GM23338 (cell line): ENCODE measurements at regions not wholly inside any gene's neighbourhood (a gene's known extent, or its start where the extent isn't known, plus 50 kb on each side); places are given as distances from the start of the nearest gene placed in this dataset.

Experiments used
- ATAC-seq: fragments of 200-7000 bp; cut with Tn5 transposase; 3 replicates; pipeline ENCODE4 v1.9.1; 2020
- DNase-seq: peaks from one replicate; pipeline ENCODE4 v3.0.0-alpha.2; 2015; ENCODE audit warnings: low spot score
- H2AFZ ChIP-seq: fragments of 200-600 bp; sonication (generic); 2 replicates; pipeline ENCODE4 v1.8.0; 2016; ENCODE audit warnings: antibody characterized with exemption, mild to moderate bottlenecking, moderate library complexity
- H3F3A ChIP-seq: fragments of 200-600 bp; sonication (generic); replicated peaks from 2 replicates; pipeline ENCODE4 v1.8.0; 2017; ENCODE audit warnings: antibody characterized with exemption, mixed run types, low read depth
- H3K27ac ChIP-seq: fragments of 200-600 bp; sonication (generic); 2 replicates; pipeline ENCODE4 v1.6.1; 2016; ENCODE audit warnings: low read depth
- H3K27me3 ChIP-seq: fragments of 200-600 bp; sonication (generic); 2 replicates; pipeline ENCODE4 v1.8.0; 2016; ENCODE audit warnings: mild to moderate bottlenecking, mixed run types, moderate library complexity; ENCODE audit not compliant: insufficient read depth
- H3K36me3 ChIP-seq: fragments of 200-600 bp; sonication (generic); 2 replicates; pipeline ENCODE4 v1.8.0; 2016; ENCODE audit warnings: mild to moderate bottlenecking; ENCODE audit not compliant: insufficient read depth
- H3K4me1 ChIP-seq: fragments of 200-600 bp; sonication (generic); 2 replicates; pipeline ENCODE4 v1.8.0; 2016; ENCODE audit warnings: mild to moderate bottlenecking, moderate library complexity; ENCODE audit not compliant: insufficient read depth
- H3K4me2 ChIP-seq: fragments of 200-600 bp; sonication (generic); 2 replicates; pipeline ENCODE4 v1.7.1; 2017; ENCODE audit warnings: mixed run types
- H3K4me3 ChIP-seq: fragments of 200-600 bp; sonication (generic); 2 replicates; pipeline ENCODE4 v1.6.1; 2016; ENCODE audit warnings: mixed run types
- H3K79me2 ChIP-seq: fragments of 200-600 bp; sonication (generic); replicated peaks from 2 replicates; pipeline ENCODE4 v1.8.0; 2017; ENCODE audit warnings: mild to moderate bottlenecking; ENCODE audit not compliant: insufficient read depth
- H3K9me2 ChIP-seq: fragments of 200-600 bp; sonication (generic); 2 replicates; pipeline ENCODE4 v1.8.0; 2017; ENCODE audit not compliant: insufficient read depth
- H4K20me1 ChIP-seq: fragments of 200-600 bp; sonication (generic); replicated peaks from 2 replicates; pipeline ENCODE4 v1.8.0; 2017; ENCODE audit warnings: mild to moderate bottlenecking; ENCODE audit not compliant: insufficient read depth
- H3K27ac Mint-ChIP-seq: 2 replicates; pipeline ENCODE4 v1.8.0; 2020; ENCODE audit warnings: inconsistent platforms, mild to moderate bottlenecking, moderate library complexity, mixed read lengths
- H3K27me3 Mint-ChIP-seq: 3 replicates; pipeline ENCODE4 v1.8.0; 2022; ENCODE audit warnings: low read depth, mild to moderate bottlenecking, moderate library complexity, mixed read lengths, inconsistent platforms; ENCODE audit not compliant: insufficient read depth, poor library complexity
- H3K36me3 Mint-ChIP-seq: 3 replicates; pipeline ENCODE4 v1.8.0; 2021; ENCODE audit warnings: low read depth, mild to moderate bottlenecking, inconsistent platforms, moderate library complexity, mixed read lengths
- H3K4me1 Mint-ChIP-seq: 3 replicates; pipeline ENCODE4 v1.8.0; 2020; ENCODE audit warnings: mild to moderate bottlenecking, inconsistent platforms, mixed read lengths
- H3K4me3 Mint-ChIP-seq: 3 replicates; pipeline ENCODE4 v1.8.0; 2021; ENCODE audit warnings: moderate library complexity, mild to moderate bottlenecking, inconsistent platforms, mixed read lengths
- H3K9me3 Mint-ChIP-seq: 3 replicates; pipeline ENCODE4 v1.8.0; 2020; ENCODE audit warnings: moderate library complexity, mild to moderate bottlenecking, inconsistent platforms, mixed read lengths
- CREB1 ChIP-seq: fragments of 250-450 bp; sonication (Bioruptor Pico); IDR thresholded peaks from 2 replicates; pipeline ENCODE4 v1.5.0; 2020; ENCODE audit warnings: low read depth, mild to moderate bottlenecking, moderate library complexity
- CTCF ChIP-seq, 2 experiments: fragments of 200-600 bp in 1 of 2; sonication (generic) in 1 of 2; conservative IDR thresholded peaks; 2 replicates each; pipeline versions ENCODE4 v1.5.1 to v1.6.1; 2016 to 2017; ENCODE audit warnings: antibody characterized with exemption in 2 of 2, low read depth in 2 of 2, mild to moderate bottlenecking in 2 of 2, moderate library complexity in 1 of 2
- EZH2phosphoT487 ChIP-seq: fragments of 200-600 bp; sonication (generic); IDR thresholded peaks from one replicate; pipeline ENCODE4 v1.8.1; 2018; ENCODE audit warnings: antibody characterized with exemption; ENCODE audit not compliant: unreplicated experiment
- JUNB ChIP-seq: IDR thresholded peaks from one replicate; pipeline ENCODE4 v1.6.1; 2016; ENCODE audit warnings: antibody characterized with exemption; ENCODE audit not compliant: unreplicated experiment
- POLR2AphosphoS5 ChIP-seq: IDR thresholded peaks from 2 replicates; pipeline ENCODE4 v1.6.1; 2016; ENCODE audit warnings: antibody characterized with exemption, low read depth
- REST ChIP-seq: IDR thresholded peaks from one replicate; pipeline ENCODE4 v1.6.1; 2018; ENCODE audit warnings: antibody characterized with exemption; ENCODE audit not compliant: unreplicated experiment
- STAT1 ChIP-seq: IDR thresholded peaks from one replicate; pipeline ENCODE4 v1.6.1; 2016; ENCODE audit warnings: antibody characterized with exemption; ENCODE audit not compliant: unreplicated experiment
- TF ChIP-seq, protein P1 (sequence below): IDR thresholded peaks from 2 replicates; pipeline ENCODE4 v1.6.1; 2016; ENCODE audit warnings: antibody characterized with exemption

GRCh38 chr6:154605882-154606370 lies 95.4 kb upstream of the CNKSR3 start (continued):
- no peak for TF ChIP-seq POLR2AphosphoS5
- TF ChIP-seq, protein P1, sequence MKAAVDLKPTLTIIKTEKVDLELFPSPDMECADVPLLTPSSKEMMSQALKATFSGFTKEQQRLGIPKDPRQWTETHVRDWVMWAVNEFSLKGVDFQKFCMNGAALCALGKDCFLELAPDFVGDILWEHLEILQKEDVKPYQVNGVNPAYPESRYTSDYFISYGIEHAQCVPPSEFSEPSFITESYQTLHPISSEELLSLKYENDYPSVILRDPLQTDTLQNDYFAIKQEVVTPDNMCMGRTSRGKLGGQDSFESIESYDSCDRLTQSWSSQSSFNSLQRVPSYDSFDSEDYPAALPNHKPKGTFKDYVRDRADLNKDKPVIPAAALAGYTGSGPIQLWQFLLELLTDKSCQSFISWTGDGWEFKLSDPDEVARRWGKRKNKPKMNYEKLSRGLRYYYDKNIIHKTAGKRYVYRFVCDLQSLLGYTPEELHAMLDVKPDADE = no peak

GRCh38 chr6:154606457-154606856 lies 96.0 kb upstream of the CNKSR3 start:
- Mint-ChIP-seq H3K27me3 (peaks cover 6% of the 10 kb centered on the region), H3K4me1 (peaks cover 8% of the 10 kb centered on the region; the same call in 2 of the 3 replicates), H3K27ac (no peak overlapping the region), H3K36me3 (no peaks in the 10 kb centered on the region), H3K9me3 (no peaks in the 10 kb centered on the region), H3K4me3 (no peak overlapping the region)
- Histone ChIP-seq H3K4me2 (no peak overlapping the region), H3K9me2 (no peaks in the 10 kb centered on the region), H2AFZ (no peak overlapping the region), H3K27ac (no peak overlapping the region), H3K27me3 (no peaks in the 10 kb centered on the region), H3K4me3 (no peak overlapping the region), H3K4me1 (peaks cover 4% of the 10 kb centered on the region; the same call in 1 of the 2 replicates), H4K20me1 (no peaks in the 10 kb centered on the region), H3F3A (no peaks in the 10 kb centered on the region), H3K36me3 (no peaks in the 10 kb centered on the region), H3K79me2 (no peaks in the 10 kb centered on the region)
- TF ChIP-seq STAT1 = no peak
- no peak for TF ChIP-seq POLR2AphosphoS5
- TF ChIP-seq CTCF (conservative IDR thresholded peaks at IDR 0.05; ENCODE audit: low read depth in 2 of 2) = no peak
- TF ChIP-seq CREB1 (CRISPR knock-in tag) = no peak
- no peak for TF ChIP-seq JUNB
- no peak for TF ChIP-seq REST
- TF ChIP-seq EZH2phosphoT487 = no peak
- DNase-seq = no peak
- no peak for ATAC-seq
